Mesenteric fat pad (tissue), 1 donor: ENCODE measurements at regions not wholly inside any gene's neighbourhood (a gene's known extent, or its start where the extent isn't known, plus 50 kb on each side); places are given as distances from the start of the nearest gene placed in this dataset.

Source experiments
- DNase-seq: peaks from one replicate; pipeline ENCODE4 v3.0.0-alpha.2; 2020; ENCODE audit warnings: low spot score
- donor health status: DM: yes; HTN: yes; CAD: no.

DNA sequence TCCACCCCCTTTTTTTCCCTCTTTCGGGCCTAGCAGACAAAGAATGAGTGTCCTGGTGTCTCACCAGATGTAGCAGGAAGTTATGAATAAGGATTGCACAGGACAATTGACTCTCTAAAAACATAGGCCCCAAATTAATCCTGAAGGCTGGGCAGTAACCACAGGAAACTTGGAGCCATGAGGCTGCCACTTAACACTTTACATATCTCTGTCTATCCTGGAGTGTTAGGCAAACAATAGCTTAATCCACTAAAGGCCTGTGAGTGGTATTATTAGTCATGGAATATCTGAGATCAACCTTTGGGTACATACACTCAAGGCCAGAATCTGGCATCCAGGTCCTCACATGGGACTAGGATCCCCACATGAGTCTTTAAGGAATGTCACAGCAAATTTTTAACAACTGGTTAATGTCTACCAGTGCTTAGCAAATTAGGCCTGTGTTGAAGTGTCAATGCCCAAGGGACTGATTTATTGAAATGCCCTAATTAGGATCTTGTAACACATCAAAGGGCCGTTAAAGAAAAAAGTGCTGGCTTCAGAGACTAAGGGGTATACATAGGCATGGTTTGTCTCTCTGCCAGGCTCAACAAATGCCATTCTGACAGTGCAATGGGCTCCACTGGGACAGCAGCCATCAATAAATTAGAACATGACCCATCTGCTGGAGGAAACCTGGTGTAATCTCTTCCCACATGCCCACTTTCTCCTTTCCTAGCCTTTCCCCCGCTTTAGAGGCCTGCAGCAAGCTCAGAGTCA, 196.7 kb upstream of the TBX20 start:
- DNase-seq: no peak

DNA sequence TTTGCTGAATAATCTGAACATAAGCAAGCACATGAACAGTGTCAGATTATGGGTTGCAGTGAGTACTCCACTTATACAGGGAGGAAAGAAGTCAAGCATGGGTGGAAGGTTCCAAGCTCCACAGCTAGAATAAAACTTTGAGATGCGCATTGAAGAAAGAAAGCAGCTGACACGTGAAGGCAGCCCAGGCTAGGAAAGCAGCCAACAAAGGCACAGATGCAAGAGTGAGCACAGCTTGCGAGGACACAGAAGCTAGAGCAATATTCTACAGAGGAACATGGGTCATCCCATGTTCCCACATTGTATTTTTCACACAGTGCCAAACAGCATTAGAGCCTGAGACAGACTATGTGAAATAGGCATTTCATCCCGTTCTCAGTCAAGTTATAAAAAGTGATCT, 194.6 kb upstream of the TBX20 start:
- no peak for DNase-seq

DNA sequence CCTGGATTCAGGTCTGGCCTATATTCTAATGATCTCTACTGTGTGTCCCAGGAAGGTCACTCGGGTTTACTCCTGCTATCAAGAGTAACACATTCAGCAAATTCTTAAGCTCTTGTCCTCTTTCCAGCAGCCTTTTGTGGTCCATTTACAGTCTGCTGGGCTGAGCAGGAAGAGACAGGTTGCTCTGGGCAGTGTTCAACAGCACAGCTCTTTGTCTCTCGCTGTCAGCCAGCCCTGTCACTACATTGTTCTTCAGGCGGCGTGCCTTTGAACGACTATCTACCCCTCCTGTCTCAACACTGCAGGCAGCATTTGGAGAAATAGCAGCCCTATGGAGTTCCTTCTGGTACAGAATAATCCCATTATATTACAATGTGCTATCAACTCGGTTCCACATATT, 192.2 kb upstream of the TBX20 start:
- no peak for DNase-seq

DNA sequence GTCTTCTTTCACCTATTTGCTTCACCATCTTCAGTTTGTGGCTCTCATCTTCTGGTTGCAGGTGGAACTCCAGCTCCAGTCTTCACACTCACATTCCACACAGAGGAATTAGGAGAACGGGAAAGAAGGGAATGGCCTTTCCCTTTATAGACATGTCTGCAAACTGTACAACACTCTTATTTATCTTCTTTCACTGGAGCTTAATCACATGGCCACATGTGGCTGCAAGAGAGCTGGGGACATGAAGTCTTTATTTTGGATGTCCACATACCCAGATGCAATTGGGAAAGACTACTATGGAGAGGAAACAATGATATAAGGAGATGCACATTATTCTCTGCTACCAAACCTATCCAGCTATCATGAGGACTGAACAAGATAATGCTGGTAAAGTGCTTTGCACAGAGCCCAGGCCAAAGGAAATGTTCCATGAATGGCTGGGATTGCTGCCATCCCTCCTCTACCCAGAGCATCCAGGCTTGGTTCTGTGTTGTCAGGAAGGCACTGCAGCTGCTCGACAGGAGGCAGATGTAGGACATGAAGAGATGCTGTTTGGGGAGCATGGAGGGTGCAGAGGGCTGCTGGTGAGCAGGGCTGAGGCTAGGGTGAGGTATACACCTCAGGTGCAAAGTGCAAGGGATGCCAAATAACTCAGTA, 183.8 kb upstream of the TBX20 start:
- no peak for DNase-seq

DNA sequence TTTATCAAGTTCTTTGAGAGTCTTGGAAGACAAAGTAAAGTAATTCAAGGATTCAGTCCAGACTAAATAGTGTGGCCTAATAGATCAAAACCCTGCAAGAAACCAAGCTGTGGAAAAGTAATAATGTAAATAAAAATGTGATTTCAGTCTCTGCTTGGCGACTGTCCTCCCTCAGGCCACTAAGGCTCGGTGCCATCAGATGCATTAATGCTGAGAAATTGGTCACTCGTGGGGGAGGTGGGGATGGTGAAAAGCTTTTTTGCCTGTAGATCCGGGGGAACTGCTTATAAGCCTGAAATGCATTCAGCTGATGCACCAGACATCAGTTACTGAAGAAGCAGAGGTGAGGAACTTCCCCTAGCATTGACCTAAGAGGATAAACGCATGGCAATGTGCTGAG, 182.6 kb upstream of the TBX20 start:
- no peak for DNase-seq

DNA sequence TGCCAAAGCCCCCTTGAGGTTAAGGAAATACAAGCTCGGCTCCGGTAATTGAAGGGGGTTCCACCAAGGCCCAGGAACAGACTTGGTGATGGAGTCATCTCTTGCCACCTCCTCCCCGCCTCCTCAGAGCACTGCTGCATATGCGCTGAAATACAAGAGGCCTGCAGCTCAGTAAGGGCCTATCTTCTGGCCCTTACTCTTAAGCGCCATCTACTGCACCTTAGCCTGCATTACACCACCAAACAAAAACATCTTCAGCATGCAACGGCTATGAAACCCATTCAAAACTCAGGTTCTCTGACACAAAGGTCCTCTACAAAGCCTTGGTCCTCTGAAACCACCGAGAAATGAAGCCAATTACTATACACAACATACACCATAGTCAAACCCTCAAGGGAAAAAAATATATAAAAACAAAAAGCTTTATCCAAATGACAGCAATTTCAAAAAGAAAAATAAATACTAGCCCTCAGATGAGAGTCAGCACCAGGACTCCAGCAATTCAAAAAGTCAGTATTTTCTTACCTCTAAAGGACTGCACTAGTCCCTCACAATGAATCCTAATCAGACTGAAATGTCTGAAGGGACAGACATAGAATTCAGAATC, 176.8 kb upstream of the TBX20 start:
- no peak for DNase-seq

DNA sequence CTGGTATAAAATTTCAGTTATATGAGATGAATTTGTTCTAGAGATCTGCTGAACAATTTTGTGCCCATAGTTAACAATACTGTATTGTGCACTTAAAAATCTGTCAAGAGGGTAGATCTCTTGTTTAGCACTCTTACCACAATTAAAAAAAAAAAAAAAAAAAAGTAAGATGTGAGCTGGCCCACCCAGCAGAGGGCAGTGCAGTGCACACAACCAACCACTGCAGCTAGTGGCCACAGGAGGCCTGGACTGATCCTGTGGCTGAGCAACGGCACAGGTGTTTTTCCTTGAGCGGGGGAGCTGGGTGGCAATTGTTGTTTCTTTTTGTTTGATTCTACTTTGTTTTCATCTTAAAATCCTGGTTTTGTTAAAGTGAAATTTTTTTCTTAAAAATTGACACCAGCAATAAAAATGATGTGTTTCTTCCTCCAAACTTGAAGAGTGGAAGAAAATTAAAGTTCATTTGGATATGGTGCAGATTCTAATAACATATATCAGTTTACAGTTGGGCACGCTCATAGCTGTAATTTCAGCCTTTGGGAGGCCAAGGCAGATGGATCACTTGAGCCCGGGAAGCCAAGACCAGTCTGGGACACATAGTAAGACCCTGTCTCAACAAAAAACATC, 171.1 kb upstream of the TBX20 start:
- DNase-seq: no peak

DNA sequence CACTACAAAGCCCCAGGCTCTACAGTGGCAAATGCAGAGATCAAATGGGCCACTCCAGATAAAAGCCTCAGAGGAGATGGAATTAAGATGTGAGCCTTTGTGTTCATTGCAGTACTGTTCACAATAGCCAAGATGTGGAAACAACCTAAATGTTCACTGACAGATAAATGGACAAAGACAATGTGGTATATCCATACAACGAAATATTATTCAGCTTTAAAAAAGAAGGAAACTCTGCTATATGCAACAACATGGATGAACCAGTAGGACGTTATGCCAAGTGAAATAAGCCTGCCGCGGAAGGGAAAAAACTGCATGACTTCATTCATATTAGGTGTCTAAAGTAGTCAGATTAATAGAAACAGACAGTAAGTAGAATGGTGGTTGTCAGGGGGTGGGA, 170.5 kb upstream of the TBX20 start:
- DNase-seq: no peak

DNA sequence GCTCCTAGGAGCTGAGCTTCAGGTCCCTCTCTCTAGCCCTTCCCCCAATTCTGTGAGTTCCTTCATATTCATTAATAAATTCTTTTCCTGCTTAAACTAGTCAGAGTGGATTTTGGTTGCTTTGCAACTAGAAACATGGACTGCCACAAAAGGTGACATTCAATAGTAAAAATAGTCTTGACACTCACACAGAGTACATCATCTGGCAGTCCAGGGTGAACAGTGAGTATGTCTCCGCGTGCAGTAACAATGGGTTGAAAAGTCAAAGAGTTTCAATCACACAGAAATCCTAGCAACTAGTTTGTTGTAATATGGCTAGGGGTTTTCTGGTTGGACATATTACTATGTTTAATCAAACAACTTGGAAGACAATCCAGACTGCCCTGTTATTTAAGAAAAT, 168.8 kb upstream of the TBX20 start:
- no peak for DNase-seq

DNA sequence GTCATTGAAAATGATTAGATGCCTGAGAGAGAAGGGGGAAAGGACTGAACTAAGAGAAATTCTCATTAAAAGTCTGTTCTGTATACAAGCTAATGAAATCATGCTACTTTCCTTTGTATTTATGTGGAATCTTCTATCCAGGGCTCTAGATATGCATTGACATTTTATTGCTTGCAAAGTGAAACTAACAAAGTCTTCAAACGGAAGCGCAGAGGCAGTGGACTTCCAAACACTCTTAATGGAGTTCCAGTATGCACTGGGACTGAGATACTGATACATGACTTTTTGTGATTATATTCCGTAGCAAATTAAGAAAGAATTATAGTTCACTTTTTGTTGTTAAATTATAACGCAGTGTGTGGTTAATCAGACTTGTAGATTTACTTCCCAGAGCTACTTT, 166.8 kb upstream of the TBX20 start:
- no peak for DNase-seq

DNA sequence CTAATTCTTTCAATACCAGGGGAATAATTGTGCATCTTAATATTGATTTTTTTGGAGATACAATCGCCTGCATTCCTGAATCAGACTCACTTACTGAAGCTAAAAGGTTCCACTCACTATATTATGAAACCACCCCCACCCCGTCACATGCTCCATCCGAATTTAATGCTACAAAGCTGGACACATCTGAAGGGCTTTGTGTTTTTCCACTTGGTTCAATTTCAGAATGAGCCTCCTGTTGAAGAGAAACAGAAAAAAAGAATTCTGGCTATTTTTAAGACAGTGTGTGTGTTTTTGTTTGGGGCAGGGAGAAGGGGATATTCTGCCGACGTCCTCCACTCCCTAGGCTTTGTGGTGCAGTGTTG, 165.5 kb upstream of the TBX20 start:
- DNase-seq: no peak

DNA sequence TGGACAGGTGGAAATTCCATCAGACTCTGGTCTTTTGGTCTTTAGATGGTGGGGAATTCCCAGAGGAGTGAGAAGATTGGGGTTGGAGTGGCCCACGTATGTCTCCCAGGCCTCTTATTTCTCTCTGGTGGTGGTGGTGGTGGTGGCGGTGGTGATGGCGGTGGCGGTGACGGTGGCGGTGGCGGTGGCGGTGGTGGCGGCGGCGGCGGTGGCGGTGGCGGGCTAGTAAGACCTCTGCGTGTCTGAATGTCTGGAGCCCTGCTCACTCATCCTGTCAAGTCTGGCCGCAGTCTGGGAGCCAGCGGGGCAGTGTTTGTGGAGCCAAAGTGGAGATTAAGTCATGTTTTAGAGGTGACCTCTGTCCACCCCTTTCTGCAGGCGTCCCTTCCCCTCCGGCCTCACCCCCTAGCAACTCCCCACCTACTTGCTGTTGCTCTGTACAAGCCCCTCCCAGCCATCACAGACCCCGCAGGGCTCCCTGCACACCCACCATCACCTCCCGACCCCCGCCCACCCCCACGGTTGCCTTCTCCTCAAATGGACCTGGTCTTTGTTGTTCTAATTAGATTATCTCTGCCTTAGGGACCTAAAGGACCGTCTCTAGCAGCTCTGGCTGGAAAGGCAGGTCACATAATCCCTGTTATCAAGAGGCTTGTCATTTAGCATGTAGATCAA, 165.0 kb upstream of the TBX20 start:
- DNase-seq: no peak

DNA sequence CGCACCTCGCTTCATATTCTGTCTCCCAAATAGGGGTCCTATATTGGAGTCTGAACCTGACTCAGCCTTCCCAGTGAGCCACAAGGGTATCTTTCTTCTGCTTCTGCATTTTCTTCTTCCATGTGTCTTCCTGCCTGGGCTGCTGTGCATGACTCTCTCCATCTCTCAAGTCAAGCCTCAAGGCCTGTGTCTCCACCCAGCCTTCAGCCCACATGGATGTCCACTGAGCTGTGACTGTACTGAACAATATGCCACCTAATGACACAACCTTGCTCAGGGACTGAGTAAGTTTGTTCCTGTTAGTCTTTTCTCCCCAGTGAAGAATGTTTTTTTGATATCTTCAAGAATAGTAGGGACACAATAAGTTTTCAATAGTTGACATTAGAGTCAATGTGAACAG, 162.7 kb upstream of the TBX20 start:
- DNase-seq: no peak

DNA sequence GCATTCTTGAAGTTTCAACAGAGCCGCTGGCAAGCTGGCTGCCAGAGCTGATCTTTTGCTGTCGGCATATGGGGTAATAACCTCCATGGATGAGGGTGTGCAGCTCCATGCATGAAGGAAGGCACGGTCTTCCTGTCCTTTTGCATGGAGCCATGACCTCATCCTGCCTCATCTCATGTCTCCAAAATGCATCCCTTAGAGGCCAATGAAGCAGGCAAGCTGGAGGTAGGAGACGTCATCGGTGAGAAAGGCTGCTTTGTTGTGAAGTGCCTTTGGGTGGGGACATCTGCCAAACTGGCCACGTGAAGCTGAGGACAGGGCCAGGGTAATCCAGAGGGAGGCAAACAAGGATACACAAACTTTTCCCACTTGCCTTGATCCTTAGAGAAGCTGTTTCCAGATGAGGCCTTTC, 161.5 kb upstream of the TBX20 start:
- DNase-seq: no peak

DNA sequence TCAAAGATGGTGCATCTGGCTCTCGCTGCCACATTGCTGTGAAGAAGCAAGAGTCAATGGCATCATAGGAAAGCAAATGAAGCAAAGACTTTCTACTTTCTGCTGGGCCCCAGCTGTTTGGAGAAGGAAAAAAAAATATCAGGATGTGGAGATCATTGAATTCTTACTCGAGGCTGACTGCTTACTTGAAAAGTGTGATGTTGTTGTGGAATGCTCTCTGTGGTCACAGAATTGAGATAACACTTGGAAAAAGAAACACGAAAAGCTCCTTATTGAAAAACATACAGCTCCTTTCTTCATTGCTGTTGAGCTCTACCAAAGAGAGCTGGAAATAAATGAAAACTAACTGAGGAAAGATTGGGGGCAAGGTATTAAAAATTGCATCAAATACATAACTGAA, 157.4 kb upstream of the TBX20 start:
- no peak for DNase-seq

DNA sequence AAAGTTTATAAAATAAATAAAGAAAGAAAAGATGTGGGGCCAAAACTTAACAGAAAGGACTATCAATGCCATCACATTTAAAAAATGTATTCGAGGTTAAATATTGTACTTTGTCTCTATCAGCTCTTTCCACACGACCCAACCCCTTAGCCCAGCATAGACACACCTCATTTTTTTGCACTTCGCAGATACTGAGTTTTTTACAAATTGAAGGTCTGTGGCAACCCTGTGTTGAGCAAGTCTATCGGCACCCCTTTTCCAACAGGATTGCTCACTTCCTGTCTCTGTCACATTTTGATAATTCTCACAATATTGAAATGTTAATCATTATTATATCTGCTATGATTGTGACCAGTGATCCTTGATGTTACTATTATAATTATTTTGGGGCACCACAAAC, 151.6 kb upstream of the TBX20 start:
- no peak for DNase-seq

DNA sequence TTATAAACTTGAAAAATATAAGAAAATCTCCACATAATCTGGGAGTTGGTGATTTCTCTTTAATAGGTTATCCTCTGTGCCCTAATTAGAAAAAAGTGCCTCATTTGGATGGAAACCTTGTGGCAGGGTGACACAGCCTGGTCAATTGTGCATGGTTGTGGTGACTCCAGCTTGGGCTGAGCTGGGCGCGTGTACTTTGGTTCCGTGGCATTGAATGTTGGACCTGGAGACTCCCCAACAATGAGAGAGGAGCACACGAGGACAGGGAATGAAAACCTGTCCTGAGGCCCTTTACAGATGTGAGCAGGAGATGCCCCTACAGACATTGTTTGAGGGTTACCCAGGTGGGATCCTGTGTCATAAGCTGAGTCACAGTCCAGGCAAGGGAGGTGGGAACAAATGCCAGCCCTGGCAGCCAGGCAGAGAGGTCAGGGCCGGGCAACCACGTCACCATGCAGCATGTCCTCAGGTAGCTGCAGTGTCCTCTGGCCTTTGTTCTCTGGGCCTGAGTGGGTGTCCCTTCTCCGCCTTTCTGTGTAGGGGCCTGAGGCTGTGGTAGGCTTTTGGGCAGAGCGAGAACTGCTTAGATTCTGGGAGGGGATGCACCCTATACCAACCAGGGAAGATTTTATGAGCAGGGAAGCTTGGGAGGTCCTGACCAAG, 147.4 kb upstream of the TBX20 start:
- no peak for DNase-seq

DNA sequence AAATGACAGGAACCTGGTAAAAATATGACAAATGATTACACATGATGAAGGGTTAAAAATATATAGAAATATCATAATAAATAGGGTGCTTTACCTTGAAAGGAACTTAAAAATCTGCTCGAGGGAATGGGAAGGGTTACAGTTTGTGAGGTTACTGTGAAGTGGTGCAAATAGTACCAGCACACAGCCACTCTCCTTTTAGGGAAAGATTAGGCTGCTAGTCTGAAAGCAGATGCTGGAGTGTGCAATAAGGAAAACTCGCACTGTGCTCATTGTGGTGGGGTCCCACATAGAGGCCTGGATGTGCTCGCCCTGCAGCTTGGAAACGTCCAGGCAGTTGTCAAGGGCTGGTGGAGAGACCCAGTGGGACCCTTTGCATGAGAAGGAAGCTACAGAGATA, 145.9 kb upstream of the TBX20 start:
- DNase-seq: no peak

DNA sequence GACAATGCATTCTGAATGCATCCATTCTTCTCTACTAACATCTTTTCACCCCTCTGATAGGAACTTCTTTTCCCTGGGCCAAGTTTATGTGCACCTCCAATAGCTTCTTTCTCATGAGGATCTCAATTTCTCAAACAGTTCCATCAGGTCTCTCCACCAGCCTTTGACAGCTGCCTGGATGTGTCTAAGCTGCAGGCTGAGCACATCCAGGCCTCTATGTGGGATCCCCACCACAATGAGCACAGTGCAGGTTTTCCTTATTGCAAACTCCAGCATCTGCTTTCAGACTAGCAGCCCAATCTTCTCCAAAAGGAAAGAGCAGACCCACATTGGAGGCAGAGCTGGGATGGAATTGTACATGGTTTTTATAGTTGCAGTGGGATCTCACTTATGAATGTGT, 145.3 kb upstream of the TBX20 start:
- DNase-seq: no peak

DNA sequence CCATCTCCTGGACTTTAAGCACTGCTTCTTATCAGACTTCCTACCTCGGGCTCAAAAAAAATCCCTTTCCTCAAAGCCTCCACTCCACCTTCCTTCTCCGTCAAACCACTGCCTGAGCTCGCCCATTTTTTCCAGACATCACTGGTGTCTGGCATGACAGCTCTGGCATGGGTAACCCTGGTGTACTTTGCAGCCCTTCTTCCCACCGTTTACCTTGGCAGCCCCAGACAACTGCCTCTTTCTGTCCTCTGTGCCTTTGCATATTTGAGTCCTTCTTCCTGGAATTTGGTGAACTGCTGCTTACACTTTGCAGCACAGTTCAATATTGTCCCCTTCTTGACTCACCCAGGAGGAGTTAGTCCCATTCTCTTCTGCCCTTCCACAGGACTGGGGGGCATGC, 144.6 kb upstream of the TBX20 start:
- no peak for DNase-seq

DNA sequence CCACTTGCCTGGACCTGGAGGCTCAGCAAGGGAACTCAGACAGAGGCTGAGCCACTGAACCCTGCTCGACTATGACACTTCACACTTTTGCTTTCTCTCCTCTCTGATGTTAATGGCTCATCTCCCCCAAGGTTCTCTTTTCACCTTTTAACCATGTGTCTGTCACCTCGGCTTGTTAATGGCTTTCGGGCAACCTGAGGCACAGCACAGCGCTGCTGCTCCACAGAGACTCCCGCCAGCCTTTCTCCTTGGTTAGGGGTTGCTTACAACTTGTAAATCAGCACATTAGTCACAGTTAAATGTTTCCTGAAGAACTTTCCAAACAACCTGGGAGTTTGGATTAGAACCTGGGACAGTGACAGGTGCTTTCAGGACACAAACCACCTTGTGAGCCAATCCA, 136.2 kb upstream of the TBX20 start:
- no peak for DNase-seq
